ENCODE measurements at regions not wholly inside any gene's neighbourhood (a gene's known extent, or its start where the extent isn't known, plus 50 kb on each side); places are given as distances from the start of the nearest gene placed in this dataset.

DNA sequence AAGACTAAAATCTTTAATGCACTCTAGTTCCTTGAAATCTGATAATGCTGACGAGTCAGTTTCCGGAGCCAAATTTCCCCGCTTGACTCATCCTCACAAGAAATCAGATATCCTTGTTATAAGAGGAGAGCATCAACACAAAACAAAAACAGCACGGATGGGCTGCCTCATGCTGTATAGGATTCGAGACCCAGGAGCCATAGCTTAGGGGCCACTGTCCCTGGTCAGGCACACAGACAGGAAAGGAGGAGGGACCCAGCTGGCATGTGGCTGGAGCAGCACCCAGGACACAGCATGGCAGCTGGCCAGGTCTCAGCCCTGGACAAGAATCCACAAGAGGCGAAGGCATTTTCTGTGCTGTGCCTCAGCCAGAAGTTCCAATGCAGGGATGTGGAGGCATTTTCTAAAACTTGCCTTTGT lies 110.2 kb upstream of the SPATA13 start:
- H2AFZ ChIP-seq (ENCODE audit: low read length, unreplicated experiment) = no peak overlapping the region

DNA sequence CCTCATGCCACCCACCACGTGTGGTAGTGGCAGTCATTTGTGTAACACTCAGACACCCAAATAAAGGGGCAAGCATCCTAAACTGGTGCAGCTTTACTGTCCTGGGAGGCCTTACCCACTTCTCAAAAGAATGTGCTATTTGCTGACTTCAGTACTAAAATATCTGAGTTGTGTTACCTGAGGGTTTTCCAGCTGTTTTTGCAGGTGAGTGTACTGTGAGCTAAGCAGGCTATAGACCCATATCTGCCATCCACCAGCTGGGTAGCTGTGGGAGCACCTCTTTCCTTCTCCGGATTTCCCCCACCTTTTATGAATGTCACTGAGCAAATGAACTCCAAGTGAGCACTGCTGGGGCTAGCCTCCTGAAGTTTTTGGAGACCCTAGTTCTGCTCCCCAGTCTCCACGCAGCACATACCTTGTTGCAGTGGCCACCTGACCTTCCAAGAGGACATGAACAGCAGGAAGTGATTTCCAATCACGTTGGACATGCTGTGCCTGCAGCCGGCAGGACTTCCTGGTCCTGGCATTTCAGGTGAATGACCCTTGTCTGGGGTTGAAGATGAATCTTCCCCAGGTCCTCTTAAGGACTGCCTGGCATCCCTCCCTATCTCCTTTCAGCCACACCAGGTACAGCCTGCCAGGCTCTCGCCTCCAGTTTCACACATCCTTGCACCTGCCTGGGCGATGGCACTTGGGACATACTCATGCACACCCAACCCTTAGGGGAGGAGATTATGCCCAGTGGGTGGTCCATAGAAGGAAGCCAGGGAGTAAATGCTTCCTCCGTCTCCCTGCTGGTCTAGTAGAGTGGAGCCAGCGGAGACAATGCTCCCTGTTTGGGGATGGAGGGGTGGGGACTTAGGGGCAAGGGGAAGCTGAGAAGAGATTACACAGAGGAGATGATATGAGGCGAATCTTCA lies 109.5 kb upstream of the SPATA13 start:
- H3K4me1 ChIP-seq (ENCODE audit: control insufficient read depth, insufficient read depth, low read length, unreplicated experiment) = peaks cover 23% of the 10 kb centered on the region
- peak overlapping the region; percentile 63 for H3K4me3 ChIP-seq (ENCODE audit: low read depth, low read length)
- no peak overlapping the region for H2AFZ ChIP-seq (ENCODE audit: low read length, unreplicated experiment)
- H3K79me2 ChIP-seq (ENCODE audit: control insufficient read depth, insufficient read depth, low read length, unreplicated experiment) = no peaks in the 10 kb centered on the region
- H3K27me3 ChIP-seq (ENCODE audit: insufficient read depth, low read length) = no peaks in the 10 kb centered on the region
- H3K36me3 ChIP-seq (ENCODE audit: insufficient read depth, low read length) = no peaks in the 10 kb centered on the region
- 0 out of 2 replicates have a peak overlapping the region, but pooled peaks have one; percentile 53 for H3K27ac ChIP-seq (ENCODE audit: low read depth, low read length)

More for the DNA sequence above, 110.2 kb upstream of the SPATA13 start:
- Histone ChIP-seq H3K4me3 (ENCODE audit: low read depth, low read length) (peak overlapping the region; percentile 63), H3K27me3 (ENCODE audit: insufficient read depth, low read length) (no peaks in the 10 kb centered on the region), H3K79me2 (ENCODE audit: control insufficient read depth, insufficient read depth, low read length, unreplicated experiment) (no peaks in the 10 kb centered on the region), H3K36me3 (ENCODE audit: insufficient read depth, low read length) (no peaks in the 10 kb centered on the region), H3K27ac (ENCODE audit: low read depth, low read length) (peak overlapping the region; percentile 53), H3K4me1 (ENCODE audit: control insufficient read depth, insufficient read depth, low read length, unreplicated experiment) (peaks cover 18% of the 10 kb centered on the region)

GRCh38 chr13:24052547-24053518 lies 107.7 kb upstream of the SPATA13 start:
- H3K79me2 ChIP-seq (ENCODE audit: control insufficient read depth, insufficient read depth, low read length, unreplicated experiment) = no peaks in the 10 kb centered on the region
- no peak overlapping the region for H3K27ac ChIP-seq (ENCODE audit: low read depth, low read length)
- no peaks in the 10 kb centered on the region for H3K36me3 ChIP-seq (ENCODE audit: insufficient read depth, low read length)
- H2AFZ ChIP-seq (ENCODE audit: low read length, unreplicated experiment) = no peak overlapping the region
- H3K4me1 ChIP-seq (ENCODE audit: control insufficient read depth, insufficient read depth, low read length, unreplicated experiment) = peaks cover 29% of the 10 kb centered on the region
- H3K27me3 ChIP-seq (ENCODE audit: insufficient read depth, low read length) = no peaks in the 10 kb centered on the region
- no peak overlapping the region for H3K4me3 ChIP-seq (ENCODE audit: low read depth, low read length)

- Histone ChIP-seq H2AFZ (ENCODE audit: low read length, unreplicated experiment) (no peak overlapping the region), H3K36me3 (ENCODE audit: insufficient read depth, low read length) (no peaks in the 10 kb centered on the region), H3K27ac (ENCODE audit: low read depth, low read length) (no peak overlapping the region), H3K27me3 (ENCODE audit: insufficient read depth, low read length) (no peaks in the 10 kb centered on the region), H3K79me2 (ENCODE audit: control insufficient read depth, insufficient read depth, low read length, unreplicated experiment) (no peaks in the 10 kb centered on the region), H3K4me1 (ENCODE audit: control insufficient read depth, insufficient read depth, low read length, unreplicated experiment) (peaks cover 29% of the 10 kb centered on the region), H3K4me3 (ENCODE audit: low read depth, low read length) (no peak overlapping the region)
Observed at GRCh38 chr13:24053519-24054251, 106.8 kb upstream of the SPATA13 start.

GRCh38 chr13:24056616-24057137 lies 103.8 kb upstream of the SPATA13 start:
- Histone ChIP-seq H3K4me3 (ENCODE audit: low read depth, low read length) (no peak overlapping the region), H3K27ac (ENCODE audit: low read depth, low read length) (no peak overlapping the region), H3K36me3 (ENCODE audit: insufficient read depth, low read length) (no peaks in the 10 kb centered on the region), H3K79me2 (ENCODE audit: control insufficient read depth, insufficient read depth, low read length, unreplicated experiment) (no peaks in the 10 kb centered on the region), H3K27me3 (ENCODE audit: insufficient read depth, low read length) (no peaks in the 10 kb centered on the region), H2AFZ (ENCODE audit: low read length, unreplicated experiment) (no peak overlapping the region), H3K4me1 (ENCODE audit: control insufficient read depth, insufficient read depth, low read length, unreplicated experiment) (peaks cover 18% of the 10 kb centered on the region)

DNA sequence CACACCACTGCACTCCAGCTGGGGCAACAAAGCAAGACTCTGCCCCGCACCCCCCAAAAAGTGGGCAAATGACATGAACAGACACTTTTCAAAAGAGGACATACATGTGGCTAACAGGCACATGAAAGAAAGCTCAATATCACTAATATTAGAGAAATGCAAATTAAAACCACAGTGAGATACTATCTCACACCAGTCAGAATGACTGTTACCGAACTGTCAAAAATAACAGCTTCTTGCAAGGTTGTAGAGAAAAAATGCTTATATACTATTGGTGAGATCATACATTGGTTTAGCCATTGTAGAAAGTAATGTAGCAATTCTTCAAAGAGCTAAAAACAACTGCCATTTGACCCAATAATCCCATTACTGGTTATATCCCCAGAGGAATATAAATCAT lies 99.5 kb upstream of the SPATA13 start:
- no peak overlapping the region for H3K27ac ChIP-seq (ENCODE audit: low read depth, low read length)
- no peaks in the 10 kb centered on the region for H3K27me3 ChIP-seq (ENCODE audit: insufficient read depth, low read length)
- no peaks in the 10 kb centered on the region for H3K36me3 ChIP-seq (ENCODE audit: insufficient read depth, low read length)
- no peaks in the 10 kb centered on the region for H3K79me2 ChIP-seq (ENCODE audit: control insufficient read depth, insufficient read depth, low read length, unreplicated experiment)
- peaks cover 14% of the 10 kb centered on the region for H3K4me1 ChIP-seq (ENCODE audit: control insufficient read depth, insufficient read depth, low read length, unreplicated experiment)
- no peak overlapping the region for H3K4me3 ChIP-seq (ENCODE audit: low read depth, low read length)
- H2AFZ ChIP-seq (ENCODE audit: low read length, unreplicated experiment) = no peak overlapping the region

DNA sequence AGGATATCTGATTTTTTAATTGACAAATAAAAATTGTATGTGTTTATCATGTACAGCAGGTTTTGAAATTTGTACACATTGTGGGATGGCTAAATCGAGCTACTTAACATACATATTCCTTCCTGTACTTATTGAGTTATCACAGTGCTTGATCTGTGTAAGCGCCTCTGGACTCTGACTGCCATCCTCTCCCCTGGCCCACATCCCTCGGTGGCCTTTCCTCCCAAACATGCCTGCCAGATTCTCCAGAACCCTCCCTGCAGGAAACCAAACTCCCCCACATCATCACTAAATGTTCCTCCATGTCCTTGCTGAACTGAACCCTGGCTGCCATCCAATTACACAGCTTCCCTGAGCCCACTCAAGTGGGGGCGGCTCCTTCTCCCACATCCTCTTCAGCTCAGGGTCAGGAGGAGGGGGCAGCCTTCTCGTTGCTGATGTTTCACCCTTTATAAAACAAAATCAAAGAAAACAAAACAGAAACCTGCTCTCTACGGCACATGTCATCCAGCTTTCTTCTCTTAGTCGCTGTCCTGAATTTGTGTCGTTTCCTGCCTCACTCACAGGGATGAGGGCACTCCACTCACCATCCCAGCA lies 97.1 kb upstream of the SPATA13 start:
- H3K36me3 ChIP-seq (ENCODE audit: insufficient read depth, low read length) = no peaks in the 10 kb centered on the region
- H3K4me1 ChIP-seq (ENCODE audit: control insufficient read depth, insufficient read depth, low read length, unreplicated experiment) = peaks cover 7% of the 10 kb centered on the region
- no peak overlapping the region for H3K4me3 ChIP-seq (ENCODE audit: low read depth, low read length)
- H2AFZ ChIP-seq (ENCODE audit: low read length, unreplicated experiment) = no peak overlapping the region
- H3K27ac ChIP-seq (ENCODE audit: low read depth, low read length) = no peak overlapping the region
- no peaks in the 10 kb centered on the region for H3K27me3 ChIP-seq (ENCODE audit: insufficient read depth, low read length)
- H3K79me2 ChIP-seq (ENCODE audit: control insufficient read depth, insufficient read depth, low read length, unreplicated experiment) = no peaks in the 10 kb centered on the region

GRCh38 chr13:24064371-24064770 lies 96.1 kb upstream of the SPATA13 start:
- H3K4me3 ChIP-seq (ENCODE audit: low read depth, low read length) = no peak overlapping the region
- no peaks in the 10 kb centered on the region for H3K36me3 ChIP-seq (ENCODE audit: insufficient read depth, low read length)
- H2AFZ ChIP-seq (ENCODE audit: low read length, unreplicated experiment) = no peak overlapping the region
- peaks cover 7% of the 10 kb centered on the region for H3K4me1 ChIP-seq (ENCODE audit: control insufficient read depth, insufficient read depth, low read length, unreplicated experiment)
- H3K27ac ChIP-seq (ENCODE audit: low read depth, low read length) = no peak overlapping the region
- no peaks in the 10 kb centered on the region for H3K27me3 ChIP-seq (ENCODE audit: insufficient read depth, low read length)
- no peaks in the 10 kb centered on the region for H3K79me2 ChIP-seq (ENCODE audit: control insufficient read depth, insufficient read depth, low read length, unreplicated experiment)

DNA sequence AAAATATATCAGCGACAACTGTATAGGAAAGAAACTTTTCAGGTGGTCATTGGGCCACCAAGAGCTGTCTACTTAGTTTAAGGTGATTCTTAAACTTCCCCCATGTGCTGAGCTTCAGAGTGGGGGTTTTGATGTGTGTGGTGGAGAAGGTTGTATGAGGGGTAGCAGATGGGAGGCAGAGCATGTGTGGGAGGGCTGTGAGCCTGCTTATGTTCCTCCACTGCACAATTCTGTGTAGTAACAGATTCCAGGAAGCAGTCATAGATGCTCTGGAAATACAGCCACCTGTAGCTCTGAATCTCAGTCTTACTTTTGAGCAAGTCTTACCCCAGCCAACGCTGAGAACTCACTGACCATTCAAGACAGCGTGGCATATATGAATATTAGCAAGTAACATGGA lies 95.3 kb upstream of the SPATA13 start:
- H2AFZ ChIP-seq (ENCODE audit: low read length, unreplicated experiment) = no peak overlapping the region
- no peak overlapping the region for H3K4me3 ChIP-seq (ENCODE audit: low read depth, low read length)
- H3K79me2 ChIP-seq (ENCODE audit: control insufficient read depth, insufficient read depth, low read length, unreplicated experiment) = no peaks in the 10 kb centered on the region
- H3K27me3 ChIP-seq (ENCODE audit: insufficient read depth, low read length) = no peaks in the 10 kb centered on the region
- no peak overlapping the region for H3K27ac ChIP-seq (ENCODE audit: low read depth, low read length)
- H3K36me3 ChIP-seq (ENCODE audit: insufficient read depth, low read length) = no peaks in the 10 kb centered on the region
- peaks cover 7% of the 10 kb centered on the region for H3K4me1 ChIP-seq (ENCODE audit: control insufficient read depth, insufficient read depth, low read length, unreplicated experiment)

All from ACC112 (cell line).